A549 (cell line): ENCODE measurements at regions not wholly inside any gene's neighbourhood (a gene's known extent, or its start where the extent isn't known, plus 50 kb on each side); places are given as distances from the start of the nearest gene placed in this dataset.

Source experiments
- ATAC-seq, 2 experiments: fragments of 200-7000 bp in 1 of 2; fragments of >200 bp in 1 of 2; cut with Nextera tagmentation in 1 of 2; cut with Tn5 transposase in 1 of 2; 3 replicates each; pipeline versions ENCODE4 v1.8.0 to v1.9.1; 2018 to 2020; ENCODE audit warnings: mild to moderate bottlenecking in 1 of 2, moderate library complexity in 1 of 2
- CTCF ChIA-PET: fragments of 300-600 bp; sonication (Branson Sonifier 250); formaldehyde crosslinking; extraction: SDS; loops from one replicate; lab custom pipeline; 2021; ENCODE audit warnings: antibody characterized with exemption, inconsistent platforms; lab: Yijun Ruan, JAX
- POLR2A ChIA-PET: fragments of 350-600 bp; formaldehyde crosslinking; extraction: SDS; loops from one replicate; lab custom pipeline; 2021; ENCODE audit warnings: antibody characterized with exemption, inconsistent platforms; lab: Yijun Ruan, JAX
- DNase-seq, 2 experiments: peaks; one replicate each; pipeline versions ENCODE4 v3.0.0 to v3.0.0-alpha.2; 2011 to 2016; ENCODE audit warnings: low read depth in 1 of 2, low spot score in 1 of 2
- FAIRE-seq: peaks from 2 replicates; lab custom pipeline; 2011; peaks lifted over from hg19 to GRCh38; lab: Jason Lieb, UNC
- H3K27ac ChIP-seq, 2 experiments: fragments of >200 bp; sonication (Bioruptor Twin); formaldehyde crosslinking; 3 replicates each; pipeline ENCODE4 v1.5.1; 2016 to 2017
- H3K4me1 ChIP-seq: fragments of >200 bp; sonication (Bioruptor Twin); formaldehyde crosslinking; 3 replicates; pipeline ENCODE4 v1.6.1; 2016
- H3K4me2 ChIP-seq: fragments of >200 bp; sonication (Bioruptor Twin); formaldehyde crosslinking; 3 replicates; pipeline ENCODE4 v1.6.1; 2016
- H3K4me3 ChIP-seq: fragments of >200 bp; sonication (Bioruptor Twin); formaldehyde crosslinking; 3 replicates; pipeline ENCODE4 v1.5.1; 2016
- H3K9me3 ChIP-seq: fragments of >200 bp; sonication (Bioruptor Twin); formaldehyde crosslinking; 3 replicates; pipeline ENCODE4 v1.6.1; 2016
- BCL3 ChIP-seq: fragments of >200 bp; sonication (Bioruptor Twin); formaldehyde crosslinking; IDR thresholded peaks from 3 replicates; pipeline ENCODE4 v1.6.1; 2016
- BHLHE40 ChIP-seq: IDR thresholded peaks from 2 replicates; pipeline ENCODE4 v1.6.1; 2012; ENCODE audit warnings: low read depth, low read length, inconsistent platforms
- EHMT2 ChIP-seq: fragments of 200-600 bp; sonication (generic); IDR thresholded peaks from 2 replicates; pipeline ENCODE4 v1.6.1; 2016; ENCODE audit warnings: antibody characterized with exemption, low read depth, mild to moderate bottlenecking, moderate library complexity
- ELK1 ChIP-seq: fragments of 150-350 bp; IDR thresholded peaks from 2 replicates; pipeline ENCODE4 v1.6.1; 2014; ENCODE audit warnings: low read depth, mild to moderate bottlenecking, low read length
- ESRRA ChIP-seq: fragments of 150-350 bp; IDR thresholded peaks from 2 replicates; pipeline ENCODE4 v1.6.1; 2014; ENCODE audit warnings: mild to moderate bottlenecking, low read length, borderline replicate concordance
- FOXS1 ChIP-seq: fragments of 250-450 bp; sonication (Bioruptor Pico); IDR thresholded peaks from 2 replicates; pipeline ENCODE4 v1.5.0; 2020; ENCODE audit warnings: mild to moderate bottlenecking, moderate library complexity
- HDAC2 ChIP-seq: fragments of 200-600 bp; sonication (generic); IDR thresholded peaks from 2 replicates; pipeline ENCODE4 v1.6.1; 2016
- HMGXB4 ChIP-seq: fragments of 250-450 bp; sonication (Bioruptor Pico); IDR thresholded peaks from 2 replicates; pipeline ENCODE4 v1.5.0; 2021; ENCODE audit warnings: mild to moderate bottlenecking, moderate library complexity, borderline replicate concordance
- HOXA7 ChIP-seq: fragments of 250-450 bp; sonication (Bioruptor Pico); IDR thresholded peaks from 2 replicates; pipeline ENCODE4 v1.5.0; 2020; ENCODE audit warnings: mild to moderate bottlenecking, moderate library complexity
- HOXB5 ChIP-seq: fragments of 250-450 bp; sonication (Bioruptor Pico); IDR thresholded peaks from 2 replicates; pipeline ENCODE4 v1.5.0; 2020; ENCODE audit warnings: mild to moderate bottlenecking, moderate library complexity
- JUNB ChIP-seq: fragments of >200 bp; sonication (Bioruptor Twin); formaldehyde crosslinking; IDR thresholded peaks from 2 replicates; pipeline ENCODE4 v1.6.1; 2016
- KDM5A ChIP-seq: fragments of 200-600 bp; sonication (generic); IDR thresholded peaks from 2 replicates; pipeline ENCODE4 v1.6.1; 2016; ENCODE audit warnings: antibody characterized with exemption, mild to moderate bottlenecking
- MAX ChIP-seq: IDR thresholded peaks from 2 replicates; pipeline ENCODE4 v1.6.1; 2012
- NFE2L2 ChIP-seq: fragments of 150-350 bp; conservative IDR thresholded peaks from 2 replicates; pipeline ENCODE4 v1.6.1; 2014; ENCODE audit warnings: low read length
- POLR2A ChIP-seq: IDR thresholded peaks from 2 replicates; pipeline ENCODE4 v1.6.1; 2012; ENCODE audit warnings: mild to moderate bottlenecking, low read length
- POLR2AphosphoS2 ChIP-seq: conservative IDR thresholded peaks from 2 replicates; pipeline ENCODE4 v1.6.1; 2012; ENCODE audit warnings: low read length, improper control_type of control experiment, inconsistent platforms
- RARB ChIP-seq: fragments of 250-450 bp; sonication (Bioruptor Pico); IDR thresholded peaks from 2 replicates; pipeline ENCODE4 v1.8.0; 2021; ENCODE audit warnings: mild to moderate bottlenecking, moderate library complexity
- REST ChIP-seq: fragments of 200-600 bp; sonication (generic); IDR thresholded peaks from 2 replicates; pipeline ENCODE4 v1.6.1; 2016; ENCODE audit warnings: antibody characterized with exemption, mild to moderate bottlenecking, moderate library complexity
- RFX5 ChIP-seq: fragments of 450-650 bp; IDR thresholded peaks from 2 replicates; pipeline ENCODE4 v1.7.1; 2014; ENCODE audit warnings: antibody characterized with exemption, mild to moderate bottlenecking, moderate library complexity
- RNF2 ChIP-seq: fragments of 200-600 bp; sonication (generic); IDR thresholded peaks from 2 replicates; pipeline ENCODE4 v1.6.1; 2016; ENCODE audit warnings: low read depth, mild to moderate bottlenecking, antibody characterized with exemption, moderate library complexity, borderline replicate concordance
- WGBS: methylation state at CpG from one replicate; pipeline ENCODE4 v1.1.6; 2017; ENCODE audit errors: missing lambda C conversion rate; 5-methylcytosine and 5-hydroxymethylcytosine counted together

GRCh38 chr12:97182769-97183168 is 275.7 kb downstream of the NEDD1 start (continued):
- TF ChIP-seq REST: no peak
- no peak for TF ChIP-seq BHLHE40
- no peak for TF ChIP-seq POLR2A
- no peak for TF ChIP-seq BCL3
- TF ChIP-seq RFX5: no peak
- TF ChIP-seq HDAC2: no peak
- TF ChIP-seq, all 56 proteins: peak for 0

- no peak for FAIRE-seq
These were observed 277.2 kb downstream of the NEDD1 start for GRCh38 chr12:97184127-97184773.

GRCh38 chr12:97185567-97185966 is 277.0 kb upstream of the RMST start:
- Histone ChIP-seq H3K4me3 (no peak overlapping the region), H3K27ac (no peak overlapping the region), H3K9me3 (no peaks in the 10 kb centered on the region), H3K4me1 (no peaks in the 10 kb centered on the region), H3K4me2 (no peak overlapping the region)
- WGBS: 5% methylated on average over 4 of the region's 4 CpGs
- DNase-seq (no peak), ATAC-seq (no peak), FAIRE-seq (no peak)
- POLR2A ChIA-PET: no interaction called here
- TF ChIP-seq BCL3: no peak
- TF ChIP-seq ESRRA: no peak
- no peak for TF ChIP-seq RNF2
- no peak for TF ChIP-seq ELK1
- no peak for TF ChIP-seq EHMT2
- TF ChIP-seq HMGXB4 (CRISPR knock-in tag): no peak
- TF ChIP-seq NFE2L2: no peak
- TF ChIP-seq RARB (CRISPR knock-in tag): no peak
- TF ChIP-seq JUNB: no peak
- no peak for TF ChIP-seq POLR2AphosphoS2
- no peak for TF ChIP-seq BHLHE40
- no peak for TF ChIP-seq HOXB5 (CRISPR knock-in tag)
- no peak for TF ChIP-seq MAX
- no peak for TF ChIP-seq HOXA7 (CRISPR knock-in tag)
- TF ChIP-seq KDM5A: no peak
- CTCF ChIA-PET: interaction anchor here (1.6 kb wide), 1 partner anchor 14 kb away, joined by 5 read pairs; no protein-coding TSS in a partner anchor

More at GRCh38 chr12:97184127-97184773, 277.2 kb downstream of the NEDD1 start:
- Histone ChIP-seq H3K9me3 (no peaks in the 10 kb centered on the region), H3K4me2 (no peak overlapping the region), H3K4me3 (no peak overlapping the region), H3K4me1 (no peaks in the 10 kb centered on the region), H3K27ac (no peak overlapping the region)
- no peak for ATAC-seq
- no peak for TF ChIP-seq FOXS1 (CRISPR knock-in tag)
- no peak for TF ChIP-seq BCL3
- no peak for TF ChIP-seq RFX5
- WGBS: 28% methylated on average over 3 of the region's 3 CpGs
- DNase-seq: no peak
- CTCF ChIA-PET: no interaction called here
- POLR2A ChIA-PET: no interaction called here
